Esophagus squamous epithelium (tissue), 4 donors: ENCODE measurements at regions not wholly inside any gene's neighbourhood (a gene's known extent, or its start where the extent isn't known, plus 50 kb on each side); places are given as distances from the start of the nearest gene placed in this dataset.

Experiments
- CTCF ChIP-seq, 6 experiments: fragments of 450-650 bp in 4 of 6; fragments of 200-600 bp in 2 of 6; sonication (generic) in 2 of 6; IDR thresholded peaks; one replicate each; pipeline ENCODE4 v1.5.1; 2016 to 2019; ENCODE audit warnings: antibody characterized with exemption in 6 of 6, mild to moderate bottlenecking in 4 of 6, moderate library complexity in 4 of 6
- POLR2A ChIP-seq, 4 donors: fragments of 450-650 bp; IDR thresholded peaks; one replicate each; pipeline ENCODE4 v1.6.1; 2017; ENCODE audit warnings: antibody characterized with exemption in 4 of 4, mild to moderate bottlenecking in 4 of 4, moderate library complexity in 3 of 4

- TF ChIP-seq CTCF (IDR thresholded peaks at IDR 0.05): no peak
- no peak for TF ChIP-seq POLR2A (IDR thresholded peaks at IDR 0.05)
Measured at GRCh38 chr12:105993766-105994555, 144.8 kb downstream of the NUAK1 start.
